Caco-2 (cell line): ENCODE measurements at regions not wholly inside any gene's neighbourhood (a gene's known extent, or its start where the extent isn't known, plus 50 kb on each side); places are given as distances from the start of the nearest gene placed in this dataset.

Experiments used
- BruUV-seq: library from RNA; stranded (reverse); fragments of 400-500 nt; replicated peaks from 2 replicates; lab custom pipeline; 2021; lab: Mats Ljungman, UMichigan
- CTCF ChIA-PET: fragments of 300-600 bp; sonication (Branson Sonifier 250); formaldehyde crosslinking; loops from one replicate; lab custom pipeline; 2022; ENCODE audit warnings: antibody characterized with exemption; lab: Charles Lee
- POLR2A ChIA-PET: fragments of 300-600 bp; sonication (Branson Sonifier 250); formaldehyde crosslinking; loops from one replicate; lab custom pipeline; 2022; ENCODE audit warnings: antibody characterized with exemption; lab: Charles Lee
- DNase-seq, 2 experiments: peaks; one replicate each; pipeline versions ENCODE4 v3.0.0 to v3.0.0-alpha.2; 2020 to 2022
- H3K27me3 ChIP-seq: replicated peaks from 2 replicates; pipeline ENCODE4 v1.6.0; 2011; ENCODE audit warnings: low read length; ENCODE audit not compliant: control insufficient read depth, insufficient read depth
- H3K36me3 ChIP-seq: 2 replicates; pipeline ENCODE4 v1.5.1; 2011; ENCODE audit warnings: low read length; ENCODE audit not compliant: control insufficient read depth, insufficient read depth
- H3K4me1 ChIP-seq: fragments of 250-450 bp; sonication (Bioruptor Pico); 2 replicates; pipeline ENCODE4 v1.5.1; 2020; ENCODE audit warnings: mild to moderate bottlenecking
- H3K4me3 ChIP-seq: 2 replicates; pipeline ENCODE4 v1.5.1; 2011; ENCODE audit warnings: low read depth, mild to moderate bottlenecking, control low read depth, low read length
- H3K9me3 ChIP-seq: fragments of 250-450 bp; sonication (Bioruptor Pico); 2 replicates; pipeline ENCODE4 v1.5.1; 2020; ENCODE audit warnings: mild to moderate bottlenecking, moderate library complexity
- H3K27ac Mint-ChIP-seq: one replicate; pipeline ENCODE4 v1.8.0; 2022; ENCODE audit warnings: mixed read lengths; ENCODE audit not compliant: unreplicated experiment
- H3K27me3 Mint-ChIP-seq: one replicate; pipeline ENCODE4 v1.8.0; 2022; ENCODE audit warnings: mixed read lengths; ENCODE audit not compliant: insufficient read depth, unreplicated experiment
- H3K36me3 Mint-ChIP-seq: one replicate; pipeline ENCODE4 v1.8.0; 2022; ENCODE audit warnings: mild to moderate bottlenecking, mixed read lengths; ENCODE audit not compliant: insufficient read depth, unreplicated experiment
- H3K4me1 Mint-ChIP-seq: one replicate; pipeline ENCODE4 v1.8.0; 2022; ENCODE audit warnings: low read depth, mixed read lengths; ENCODE audit not compliant: unreplicated experiment
- H3K4me3 Mint-ChIP-seq: one replicate; pipeline ENCODE4 v1.8.0; 2022; ENCODE audit warnings: mild to moderate bottlenecking, moderate library complexity, mixed read lengths; ENCODE audit not compliant: unreplicated experiment
- H3K9me3 Mint-ChIP-seq: one replicate; pipeline ENCODE4 v1.8.0; 2022; ENCODE audit warnings: mixed read lengths; ENCODE audit not compliant: unreplicated experiment
- CTCF ChIP-seq, 2 experiments: fragments of 200-600 bp in 1 of 2; IDR thresholded peaks; 1 replicate in 1 of 2; 2 replicates in 1 of 2; pipeline versions ENCODE4 v1.5.1 to v1.8.0; 2011 to 2022; ENCODE audit warnings: antibody characterized with exemption in 1 of 2, control low read depth in 1 of 2, inconsistent platforms in 1 of 2, low read depth in 1 of 2, low read length in 1 of 2, mild to moderate bottlenecking in 1 of 2, moderate library complexity in 1 of 2; ENCODE audit not compliant: insufficient read depth in 1 of 2, severe bottlenecking in 1 of 2, unreplicated experiment in 1 of 2
- intact Hi-C: fragments of 100-400 bp; cut with micrococcal nuclease; formaldehyde crosslinking; loops from one replicate; pipeline ENCODE4 v1.10.0; 2022; ENCODE audit not compliant: unreplicated experiment

- no TSS peak for BruUV-seq
- no peaks in the 10 kb centered on the region for H3K9me3 Mint-ChIP-seq
- intact Hi-C loops, result no loop called here
- Histone ChIP-seq H3K9me3 (no peaks in the 10 kb centered on the region), H3K36me3 (no peaks in the 10 kb centered on the region), H3K27me3 (no peaks in the 10 kb centered on the region), H3K4me1 (no peaks in the 10 kb centered on the region), H3K4me3 (no peak overlapping the region)
- POLR2A ChIA-PET, result no interaction called here
- no peak overlapping the region for H3K4me3 Mint-ChIP-seq
- CTCF ChIA-PET, result no interaction called here
- H3K36me3 Mint-ChIP-seq, result no peaks in the 10 kb centered on the region
- DNase-seq, result no peak
- H3K4me1 Mint-ChIP-seq, result no peaks in the 10 kb centered on the region
- peaks cover 25% of the 10 kb centered on the region for H3K27me3 Mint-ChIP-seq
- no peak overlapping the region for H3K27ac Mint-ChIP-seq
- no peak for TF ChIP-seq CTCF (IDR thresholded peaks at IDR 0.05; ENCODE audit: insufficient read depth in 1 of 2, low read depth in 1 of 2, low read length in 1 of 2, severe bottlenecking in 1 of 2, unreplicated experiment in 1 of 2)
Measured at GRCh38 chr6:165822501-165822900, 159.5 kb upstream of the PDE10A start.

GRCh38 chr6:165821754-165822153 is 158.7 kb upstream of the PDE10A start:
- TF ChIP-seq CTCF (IDR thresholded peaks at IDR 0.05; ENCODE audit: insufficient read depth in 1 of 2, low read depth in 1 of 2, low read length in 1 of 2, severe bottlenecking in 1 of 2, unreplicated experiment in 1 of 2), result no peak
- H3K4me1 Mint-ChIP-seq, result no peaks in the 10 kb centered on the region
- no peak overlapping the region for H3K4me3 ChIP-seq

GRCh38 chr6:165820934-165821333 is 157.9 kb upstream of the PDE10A start:
- ChIA-PET CTCF (no interaction called here), POLR2A (no interaction called here)
- Mint-ChIP-seq H3K36me3 (no peaks in the 10 kb centered on the region), H3K27ac (no peak overlapping the region), H3K9me3 (no peaks in the 10 kb centered on the region), H3K4me1 (no peaks in the 10 kb centered on the region), H3K4me3 (no peak overlapping the region), H3K27me3 (peaks cover 28% of the 10 kb centered on the region)
- no peaks in the 10 kb centered on the region for H3K9me3 ChIP-seq
- no TSS peak for BruUV-seq
- intact Hi-C loops, result no loop called here
- TF ChIP-seq CTCF (IDR thresholded peaks at IDR 0.05; ENCODE audit: insufficient read depth in 1 of 2, low read depth in 1 of 2, low read length in 1 of 2, severe bottlenecking in 1 of 2, unreplicated experiment in 1 of 2), result no peak
- H3K27me3 ChIP-seq, result no peaks in the 10 kb centered on the region
- no peak for DNase-seq
- H3K4me3 ChIP-seq, result no peak overlapping the region
- H3K4me1 ChIP-seq, result no peaks in the 10 kb centered on the region
- no peaks in the 10 kb centered on the region for H3K36me3 ChIP-seq

More at GRCh38 chr6:165821754-165822153, 158.7 kb upstream of the PDE10A start:
- no peaks in the 10 kb centered on the region for H3K9me3 ChIP-seq
- no peak overlapping the region for H3K4me3 Mint-ChIP-seq
- no peaks in the 10 kb centered on the region for H3K36me3 Mint-ChIP-seq
- intact Hi-C loops, result no loop called here
- no peaks in the 10 kb centered on the region for H3K4me1 ChIP-seq
- peaks cover 25% of the 10 kb centered on the region for H3K27me3 Mint-ChIP-seq
- DNase-seq, result no peak
- CTCF ChIA-PET, result no interaction called here
- H3K27ac Mint-ChIP-seq, result no peak overlapping the region
- H3K9me3 Mint-ChIP-seq, result no peaks in the 10 kb centered on the region
- no peaks in the 10 kb centered on the region for H3K36me3 ChIP-seq
- BruUV-seq, result no TSS peak
- no peaks in the 10 kb centered on the region for H3K27me3 ChIP-seq
- POLR2A ChIA-PET, result no interaction called here
